LNCAP (cell line): ENCODE measurements at regions not wholly inside any gene's neighbourhood (a gene's known extent, or its start where the extent isn't known, plus 50 kb on each side); places are given as distances from the start of the nearest gene placed in this dataset.

ENCODE experiments used
- TF ChIP-seq, protein P1 (sequence below): fragments of 450-650 bp; IDR thresholded peaks from 2 replicates; pipeline ENCODE4 v1.5.1; 2017; ENCODE audit warnings: mild to moderate bottlenecking

DNA sequence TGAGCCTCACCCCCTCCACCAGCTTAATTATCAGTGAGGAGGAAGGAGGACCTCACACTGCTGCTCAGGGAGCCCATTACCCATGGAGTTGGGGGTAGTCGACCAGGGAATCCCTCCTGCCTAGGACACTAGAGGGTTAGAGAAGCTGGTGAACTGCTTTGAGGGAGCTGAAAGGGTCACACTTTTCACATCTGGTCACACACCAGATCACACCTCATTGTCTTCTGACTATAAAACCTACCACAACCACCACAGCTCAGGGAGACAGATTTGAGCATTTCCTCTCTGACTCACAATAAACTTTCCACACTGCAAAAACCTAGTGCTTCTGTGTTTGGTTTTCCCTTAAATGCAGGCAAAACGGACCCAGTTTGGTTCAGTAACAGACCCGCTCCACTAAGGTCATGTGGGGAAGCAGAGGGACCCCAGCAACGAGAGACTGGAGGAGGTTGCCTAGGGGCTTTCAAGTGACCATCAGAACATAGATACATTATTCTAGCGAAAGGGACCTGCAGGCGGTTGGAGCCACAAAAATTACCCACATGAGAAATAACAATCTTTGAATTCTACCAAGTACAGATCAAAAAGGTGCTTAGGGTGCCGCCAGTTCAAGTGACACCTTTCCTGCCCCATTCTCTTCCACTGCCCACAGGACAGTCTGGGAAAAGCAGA is 151.4 kb upstream of the AVPR1A start:
- TF ChIP-seq, protein P1, sequence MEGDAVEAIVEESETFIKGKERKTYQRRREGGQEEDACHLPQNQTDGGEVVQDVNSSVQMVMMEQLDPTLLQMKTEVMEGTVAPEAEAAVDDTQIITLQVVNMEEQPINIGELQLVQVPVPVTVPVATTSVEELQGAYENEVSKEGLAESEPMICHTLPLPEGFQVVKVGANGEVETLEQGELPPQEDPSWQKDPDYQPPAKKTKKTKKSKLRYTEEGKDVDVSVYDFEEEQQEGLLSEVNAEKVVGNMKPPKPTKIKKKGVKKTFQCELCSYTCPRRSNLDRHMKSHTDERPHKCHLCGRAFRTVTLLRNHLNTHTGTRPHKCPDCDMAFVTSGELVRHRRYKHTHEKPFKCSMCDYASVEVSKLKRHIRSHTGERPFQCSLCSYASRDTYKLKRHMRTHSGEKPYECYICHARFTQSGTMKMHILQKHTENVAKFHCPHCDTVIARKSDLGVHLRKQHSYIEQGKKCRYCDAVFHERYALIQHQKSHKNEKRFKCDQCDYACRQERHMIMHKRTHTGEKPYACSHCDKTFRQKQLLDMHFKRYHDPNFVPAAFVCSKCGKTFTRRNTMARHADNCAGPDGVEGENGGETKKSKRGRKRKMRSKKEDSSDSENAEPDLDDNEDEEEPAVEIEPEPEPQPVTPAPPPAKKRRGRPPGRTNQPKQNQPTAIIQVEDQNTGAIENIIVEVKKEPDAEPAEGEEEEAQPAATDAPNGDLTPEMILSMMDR, result no peak

- TF ChIP-seq, protein P1, result no peak
Measured at GRCh38 chr12:63301311-63301710, 150.3 kb upstream of the AVPR1A start.

- TF ChIP-seq, protein P1, result no peak
Measured at GRCh38 chr12:63298386-63298930, 147.5 kb upstream of the AVPR1A start.

DNA sequence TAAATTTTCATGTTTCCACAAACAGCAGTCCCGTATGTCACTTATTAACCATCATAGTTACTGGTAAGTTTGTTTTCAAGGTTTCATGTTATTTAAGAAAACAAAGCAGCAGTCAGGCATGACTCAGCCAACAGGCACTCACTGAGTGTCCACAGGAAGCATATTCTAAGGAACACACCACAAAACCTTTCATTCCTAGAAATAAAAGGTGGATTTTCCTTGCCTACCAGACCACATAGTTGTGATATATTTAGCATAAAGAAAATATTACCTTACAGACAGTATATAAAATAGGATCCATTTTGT is 143.3 kb upstream of the AVPR1A start:
- TF ChIP-seq, protein P1, result no peak

GRCh38 chr12:63292471-63293221 is 141.6 kb upstream of the AVPR1A start:
- TF ChIP-seq, protein P1, result no peak

DNA sequence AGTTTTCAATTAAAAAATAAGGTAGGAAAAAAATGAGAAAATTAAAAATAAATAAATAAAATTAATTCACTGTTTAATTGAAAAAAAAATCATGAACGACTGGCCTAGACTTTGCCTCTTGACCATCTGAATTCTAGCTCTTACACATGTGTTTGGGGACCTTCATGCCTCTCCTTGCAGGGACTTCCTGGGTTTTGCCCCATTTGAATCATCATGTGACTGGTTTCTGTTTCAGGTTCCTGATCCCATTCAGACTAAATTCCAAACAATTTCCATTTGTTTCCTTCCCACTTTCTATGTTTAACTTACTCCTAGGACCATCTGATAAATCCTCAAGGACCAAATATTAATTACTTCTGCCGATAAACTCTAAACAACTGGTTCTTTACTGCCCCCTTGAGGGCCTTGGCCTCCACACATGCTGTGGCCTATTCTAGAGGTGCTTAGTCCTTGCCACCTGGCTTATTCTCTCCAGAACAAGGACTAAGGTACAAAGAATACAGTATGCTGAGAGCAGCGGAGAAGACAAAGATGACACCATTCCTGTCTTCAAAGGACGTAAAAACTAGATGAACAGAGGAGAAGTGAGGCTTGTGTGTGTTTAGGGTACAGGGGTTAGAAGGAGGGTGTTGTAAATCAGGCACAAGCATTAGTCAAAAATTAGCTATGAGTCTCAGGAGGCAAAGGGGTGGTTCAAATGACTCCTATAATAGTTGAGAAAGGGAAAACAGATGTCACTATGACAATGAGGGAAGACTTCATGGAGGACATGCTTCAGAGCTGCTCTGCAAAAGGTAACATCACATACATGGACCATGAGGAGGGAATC is 125.8 kb upstream of the AVPR1A start:
- TF ChIP-seq, protein P1, result peak; percentile 93

DNA sequence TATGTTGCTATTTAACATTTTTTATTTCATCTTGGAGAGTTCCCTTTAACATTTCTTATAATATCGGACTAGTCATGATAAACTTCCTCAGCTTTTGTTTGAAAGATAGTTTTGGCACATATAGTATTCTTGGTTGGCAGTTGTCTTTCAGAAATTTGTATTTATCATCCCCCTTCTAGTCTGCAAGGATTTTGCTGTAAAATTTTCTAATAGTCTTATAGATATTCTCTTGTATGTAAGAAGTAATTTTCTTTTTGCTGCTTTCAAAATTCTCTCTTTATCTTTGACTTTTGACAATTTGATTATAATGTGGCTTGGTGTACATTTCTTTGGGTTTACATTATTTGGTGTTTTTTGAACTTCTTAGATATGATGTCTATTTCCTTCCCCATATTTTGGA is 116.0 kb upstream of the AVPR1A start:
- TF ChIP-seq, protein P1, result no peak
